NCI-H446 treated with DMSO at 0.1 percent for 48 hours (cell line): ENCODE measurements at regions not wholly inside any gene's neighbourhood (a gene's known extent, or its start where the extent isn't known, plus 50 kb on each side); places are given as distances from the start of the nearest gene placed in this dataset.
"Not testable (repeated sequence)": the region's sequence is repeated elsewhere in the genome, so short reads cannot be mapped to it uniquely, and the experiment has no call there.

Source experiments
- DNase-seq: peaks from one replicate; lab custom pipeline; 2025; lab: John Stamatoyannopoulos, UW

GRCh38 chr21:14754682-14755081 is 208.6 kb upstream of the SAMSN1 start:
- DNase-seq, result no peak

DNA sequence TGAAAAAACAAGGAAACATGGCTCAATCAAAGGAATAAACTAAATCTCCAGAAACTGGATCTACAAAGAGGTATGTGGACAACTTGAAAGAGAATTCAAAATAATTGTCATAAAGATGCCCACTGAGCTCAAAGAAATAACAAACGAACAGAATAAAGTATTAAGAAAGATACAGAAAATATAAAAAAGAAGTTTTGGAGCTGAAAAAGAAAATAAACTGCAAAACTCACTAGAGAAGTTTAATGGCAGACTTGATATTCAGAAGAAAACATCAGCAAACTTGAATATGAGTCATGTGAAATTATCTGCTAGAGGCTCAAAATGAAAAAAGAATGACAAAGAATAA is 208.1 kb upstream of the SAMSN1 start:
- no peak for DNase-seq

DNA sequence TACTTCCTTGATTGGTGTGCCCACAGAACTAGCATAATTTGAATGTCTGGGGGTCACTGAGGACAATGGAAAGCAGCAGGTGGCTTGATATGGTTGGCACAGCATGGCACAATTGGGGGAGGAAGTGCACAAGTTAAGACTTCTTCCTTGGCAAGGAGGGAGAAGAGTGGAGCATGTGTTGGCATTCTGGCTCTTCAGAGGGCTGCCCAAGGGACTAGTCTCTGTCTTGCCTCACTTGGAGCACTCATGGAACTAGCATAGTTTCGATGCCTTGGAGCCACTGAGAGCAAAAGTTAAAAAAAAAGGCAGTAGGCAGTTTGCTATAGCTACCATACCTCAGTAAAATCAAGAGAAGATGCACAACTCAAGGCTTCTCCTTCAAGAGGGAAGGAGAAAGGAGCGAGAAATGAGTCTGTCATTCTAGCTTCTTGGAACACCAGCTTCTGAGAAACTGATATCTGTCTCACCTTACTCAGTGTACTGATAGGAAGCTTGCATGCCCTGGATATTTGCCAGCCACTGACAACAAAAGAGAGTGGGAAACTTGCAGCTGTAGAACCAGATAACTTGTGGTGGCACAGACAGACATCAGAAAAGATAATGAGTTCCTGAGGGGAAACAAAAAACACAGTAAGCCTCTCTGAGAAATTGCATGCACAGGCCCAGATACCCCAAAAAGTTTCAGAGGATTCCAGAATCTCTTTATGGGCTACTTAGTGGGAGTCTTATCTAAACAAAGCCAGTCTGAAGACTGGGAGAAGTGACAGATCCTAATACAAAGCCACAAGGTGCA is 207.5 kb upstream of the SAMSN1 start:
- DNase-seq, result no peak

DNA sequence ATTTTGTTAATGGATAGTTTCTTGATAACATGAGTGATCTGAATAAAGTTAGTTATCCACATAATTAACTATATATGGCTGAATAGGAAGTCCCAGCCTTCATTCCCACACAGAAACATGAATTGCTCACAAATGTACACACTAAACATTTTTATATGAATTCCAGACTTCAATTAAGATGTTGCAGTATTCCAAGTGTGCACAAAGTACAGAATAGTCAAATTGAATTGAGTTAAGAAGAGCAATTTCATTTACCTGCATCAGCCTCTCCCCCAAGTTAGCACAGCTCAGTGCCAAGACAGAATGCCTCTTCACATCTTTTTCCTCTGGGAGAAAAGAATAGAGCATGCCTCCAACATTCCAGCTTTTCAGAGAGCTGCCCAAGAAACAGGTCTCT is 207.0 kb upstream of the SAMSN1 start:
- DNase-seq, result no peak

- no peak for DNase-seq
Measured at GRCh38 chr21:14752345-14752909, 206.3 kb upstream of the SAMSN1 start.

GRCh38 chr21:14751602-14752344 is 205.7 kb upstream of the SAMSN1 start:
- DNase-seq, result no peak

GRCh38 chr21:14751011-14751410 is 204.9 kb upstream of the SAMSN1 start:
- DNase-seq, result no peak

DNA sequence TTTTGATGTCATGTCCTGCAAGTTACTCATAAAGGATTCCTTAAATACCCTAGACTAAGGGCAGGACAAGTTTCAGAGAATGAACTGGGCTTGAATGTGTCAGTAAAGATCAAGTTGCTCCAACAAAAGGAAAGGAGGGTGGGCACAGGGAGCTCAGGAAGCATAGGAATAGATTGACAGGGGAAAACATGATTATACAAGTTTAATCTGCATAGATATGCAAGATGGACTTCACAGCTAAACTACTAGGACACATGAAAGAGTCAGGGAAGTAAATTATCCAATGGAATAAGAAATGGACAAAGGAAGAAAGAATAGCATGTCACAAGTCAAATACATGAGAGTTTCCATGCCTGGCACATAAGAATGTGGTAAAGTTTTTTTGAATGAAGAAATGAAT is 203.9 kb upstream of the SAMSN1 start:
- DNase-seq, result no peak

GRCh38 chr21:14748662-14749061 is 202.5 kb upstream of the SAMSN1 start:
- no peak for DNase-seq

GRCh38 chr21:14744368-14744767 is 198.3 kb upstream of the SAMSN1 start:
- DNase-seq, result no peak

- no peak for DNase-seq
Measured at GRCh38 chr21:14742119-14742518, 196.0 kb upstream of the SAMSN1 start.

DNA sequence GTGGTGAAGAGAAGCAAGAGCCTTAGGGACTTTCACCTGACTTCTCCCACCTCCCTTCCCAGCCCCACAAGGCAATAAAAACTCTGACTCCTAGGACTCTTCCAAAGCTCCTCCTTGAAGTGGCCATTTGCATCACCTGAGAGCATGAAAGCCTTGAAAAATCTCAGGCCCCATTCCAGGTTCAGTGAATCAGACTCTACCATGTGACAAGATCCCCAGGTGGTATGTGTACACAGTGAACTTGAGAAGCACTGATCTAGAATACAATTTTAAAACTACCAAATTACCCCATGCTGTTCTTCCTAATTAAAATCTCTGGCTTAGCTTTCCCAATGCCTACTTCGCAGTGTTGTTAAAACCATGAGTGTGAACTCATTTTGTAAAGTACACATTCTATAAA is 195.1 kb upstream of the SAMSN1 start:
- DNase-seq, result no peak

DNA sequence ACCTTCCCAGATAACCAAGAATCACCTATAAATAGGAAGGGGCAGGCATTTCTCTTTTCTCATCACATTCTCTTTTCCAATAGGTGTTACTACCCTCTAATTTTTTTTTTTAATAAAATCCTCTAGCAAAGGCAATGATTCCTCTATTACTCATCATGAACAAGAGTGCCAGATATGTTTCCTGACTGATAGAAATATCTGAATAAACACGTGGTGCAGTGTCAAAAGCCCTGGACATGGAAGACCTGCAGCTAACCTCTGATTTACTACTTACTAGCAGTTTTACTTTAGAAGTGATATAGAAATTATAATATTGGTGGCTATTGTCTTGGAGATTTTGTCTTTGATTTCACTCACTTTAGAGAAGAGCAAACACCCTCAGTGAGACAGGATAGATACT is 194.6 kb upstream of the SAMSN1 start:
- DNase-seq, result no peak

- no peak for DNase-seq
Measured at GRCh38 chr21:14740116-14740515, 194.0 kb upstream of the SAMSN1 start.

GRCh38 chr21:14739590-14739989 is 193.5 kb upstream of the SAMSN1 start:
- DNase-seq, result no peak

DNA sequence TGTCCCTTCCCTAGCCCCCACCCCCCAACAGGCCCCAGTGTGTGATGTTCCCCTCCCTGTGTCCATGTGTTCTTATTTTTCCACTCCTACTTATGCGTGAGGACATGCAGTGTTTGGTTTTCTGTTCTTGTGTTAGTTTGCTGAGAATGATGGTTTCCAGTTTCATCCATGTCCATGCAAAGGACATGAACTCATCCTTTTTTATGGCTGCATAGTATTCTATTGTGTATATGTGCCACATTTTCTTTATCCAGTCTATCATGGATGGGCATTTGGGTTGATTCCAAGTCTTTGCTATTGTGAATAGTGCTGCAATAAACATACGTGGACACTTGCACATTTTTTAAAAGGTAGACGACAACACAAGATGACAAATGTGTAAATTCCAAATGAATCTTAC is 192.5 kb upstream of the SAMSN1 start:
- not testable (repeated sequence) for DNase-seq

GRCh38 chr21:14737922-14738321 is 191.8 kb upstream of the SAMSN1 start:
- peak; percentile 9 for DNase-seq

GRCh38 chr21:14737284-14737691 is 191.2 kb upstream of the SAMSN1 start:
- DNase-seq, result no peak

- DNase-seq, result no peak
Measured at GRCh38 chr21:14736672-14737071, 190.6 kb upstream of the SAMSN1 start.

DNA sequence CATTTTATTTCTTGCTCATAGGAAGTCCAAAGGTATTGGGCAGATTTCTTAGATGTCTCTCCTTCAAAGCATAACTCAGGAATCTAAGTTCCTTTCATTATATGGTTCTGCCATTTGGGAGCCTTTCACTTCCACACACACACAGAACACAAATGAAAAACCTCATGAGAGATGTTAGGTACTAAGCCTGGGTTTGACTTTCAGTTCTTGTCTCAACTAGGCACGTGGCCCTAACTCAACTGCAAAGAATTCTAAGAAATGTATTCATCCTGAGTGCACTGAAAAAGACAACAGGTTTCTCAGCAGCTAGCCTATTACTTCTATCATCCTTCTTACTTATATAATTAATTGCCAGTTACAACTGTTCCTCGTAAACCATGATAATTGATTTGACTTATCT is 190.0 kb upstream of the SAMSN1 start:
- no peak for DNase-seq

- DNase-seq, result no peak
Measured at GRCh38 chr21:14734833-14735232, 188.7 kb upstream of the SAMSN1 start.

GRCh38 chr21:14734191-14734590 is 188.1 kb upstream of the SAMSN1 start:
- no peak for DNase-seq

- no peak for DNase-seq
Measured at GRCh38 chr21:14725219-14725618, 179.1 kb upstream of the SAMSN1 start.
